ENCODE measurements at regions not wholly inside any gene's neighbourhood (a gene's known extent, or its start where the extent isn't known, plus 50 kb on each side); places are given as distances from the start of the nearest gene placed in this dataset.

DNA sequence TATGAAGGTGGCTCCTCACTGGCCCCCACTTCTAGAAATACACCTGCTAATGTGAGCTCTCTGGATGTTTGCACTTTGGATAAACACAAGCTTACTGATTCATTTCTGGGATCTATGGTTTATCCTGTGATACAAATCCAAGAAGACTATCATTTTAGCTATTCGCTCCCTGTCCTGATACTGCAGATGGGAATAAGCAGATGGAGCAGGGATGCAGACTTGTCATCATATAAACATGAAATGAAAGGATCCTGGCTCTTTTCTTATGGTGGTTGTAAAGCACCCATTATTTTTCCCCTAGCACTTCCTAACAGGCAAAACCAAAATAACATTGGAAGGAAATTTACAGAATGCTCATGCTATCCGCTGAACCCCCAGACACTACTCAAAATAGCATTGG, 162.9 kb upstream of the NOCT start:
- TF ChIP-seq, protein P1, sequence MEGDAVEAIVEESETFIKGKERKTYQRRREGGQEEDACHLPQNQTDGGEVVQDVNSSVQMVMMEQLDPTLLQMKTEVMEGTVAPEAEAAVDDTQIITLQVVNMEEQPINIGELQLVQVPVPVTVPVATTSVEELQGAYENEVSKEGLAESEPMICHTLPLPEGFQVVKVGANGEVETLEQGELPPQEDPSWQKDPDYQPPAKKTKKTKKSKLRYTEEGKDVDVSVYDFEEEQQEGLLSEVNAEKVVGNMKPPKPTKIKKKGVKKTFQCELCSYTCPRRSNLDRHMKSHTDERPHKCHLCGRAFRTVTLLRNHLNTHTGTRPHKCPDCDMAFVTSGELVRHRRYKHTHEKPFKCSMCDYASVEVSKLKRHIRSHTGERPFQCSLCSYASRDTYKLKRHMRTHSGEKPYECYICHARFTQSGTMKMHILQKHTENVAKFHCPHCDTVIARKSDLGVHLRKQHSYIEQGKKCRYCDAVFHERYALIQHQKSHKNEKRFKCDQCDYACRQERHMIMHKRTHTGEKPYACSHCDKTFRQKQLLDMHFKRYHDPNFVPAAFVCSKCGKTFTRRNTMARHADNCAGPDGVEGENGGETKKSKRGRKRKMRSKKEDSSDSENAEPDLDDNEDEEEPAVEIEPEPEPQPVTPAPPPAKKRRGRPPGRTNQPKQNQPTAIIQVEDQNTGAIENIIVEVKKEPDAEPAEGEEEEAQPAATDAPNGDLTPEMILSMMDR (IDR thresholded peaks at IDR 0.05), result no peak
- TF ChIP-seq POLR2A (IDR thresholded peaks at IDR 0.05) (no peak), POLR2AphosphoS5 (IDR thresholded peaks at IDR 0.05) (no peak)
